HFFc6 (cell line): ENCODE measurements at regions not wholly inside any gene's neighbourhood (a gene's known extent, or its start where the extent isn't known, plus 50 kb on each side); places are given as distances from the start of the nearest gene placed in this dataset.

Source experiments
- DNase-seq: peaks from one replicate; pipeline ENCODE4 v3.0.0-alpha.2; 2018
- H3K27ac Mint-ChIP-seq: 2 replicates; pipeline ENCODE4 v1.8.0; 2020; ENCODE audit warnings: mild to moderate bottlenecking, mixed read lengths
- H3K27me3 Mint-ChIP-seq: 2 replicates; pipeline ENCODE4 v1.8.0; 2021; ENCODE audit warnings: mild to moderate bottlenecking, moderate library complexity, mixed read lengths; ENCODE audit not compliant: insufficient read depth
- H3K36me3 Mint-ChIP-seq: 2 replicates; pipeline ENCODE4 v1.8.0; 2021; ENCODE audit warnings: low read depth, mixed read lengths
- H3K4me1 Mint-ChIP-seq: 2 replicates; pipeline ENCODE4 v1.8.0; 2020; ENCODE audit warnings: low read depth, mixed read lengths
- H3K4me3 Mint-ChIP-seq: 2 replicates; pipeline ENCODE4 v1.8.0; 2020; ENCODE audit warnings: mild to moderate bottlenecking, moderate library complexity, mixed read lengths
- H3K9me3 Mint-ChIP-seq: 2 replicates; pipeline ENCODE4 v1.8.0; 2020; ENCODE audit warnings: mild to moderate bottlenecking, mixed read lengths
- CTCF ChIP-seq: fragments of 200-600 bp; sonication (generic); IDR thresholded peaks from 2 replicates; pipeline ENCODE4 v1.5.0; 2021; ENCODE audit warnings: antibody characterized with exemption, mild to moderate bottlenecking

DNA sequence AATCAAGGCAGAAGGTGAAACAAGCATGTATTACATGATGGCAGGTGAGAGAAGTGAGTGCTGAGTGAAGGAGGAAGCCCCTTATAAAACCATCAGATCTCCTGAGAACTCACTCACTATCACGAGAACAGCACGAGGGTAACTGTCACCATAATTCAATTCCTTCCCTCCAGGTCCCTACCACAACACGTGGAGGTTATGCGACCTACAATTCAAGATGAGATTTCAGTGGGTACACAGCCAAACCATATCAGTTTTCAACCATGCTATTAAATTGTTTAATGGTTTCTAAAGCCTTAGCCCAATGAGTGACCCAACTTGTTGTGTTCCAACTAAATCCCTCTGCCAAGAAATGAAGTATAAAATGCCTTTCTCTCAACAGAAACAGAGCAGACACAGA lies 519.8 kb downstream of the GBA3 start:
- no peak for TF ChIP-seq CTCF
- Mint-ChIP-seq H3K4me3 (no peak overlapping the region), H3K36me3 (no peaks in the 10 kb centered on the region), H3K27ac (no peak overlapping the region), H3K4me1 (no peaks in the 10 kb centered on the region), H3K27me3 (no peaks in the 10 kb centered on the region), H3K9me3 (peaks cover 47% of the 10 kb centered on the region)
- DNase-seq = no peak

DNA sequence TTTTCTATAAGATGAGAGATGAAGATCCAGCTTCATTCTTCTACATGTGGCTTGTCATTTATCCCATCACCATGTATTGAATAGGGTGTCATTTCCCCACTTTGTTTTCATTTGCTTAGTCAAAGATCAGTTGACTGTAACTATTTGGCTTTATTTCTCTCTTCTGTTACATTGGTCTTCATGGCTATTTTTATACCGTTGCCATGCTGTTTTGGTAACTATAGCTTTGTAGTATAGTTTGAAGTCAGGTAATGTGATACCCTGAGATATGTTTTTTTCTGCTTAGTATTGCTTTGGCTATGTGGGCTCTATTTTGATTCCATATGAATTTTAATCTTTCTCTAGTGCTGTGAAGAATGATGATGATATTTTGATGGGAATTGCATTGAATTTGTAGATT lies 514.3 kb downstream of the GBA3 start:
- Mint-ChIP-seq H3K4me3 (no peak overlapping the region), H3K4me1 (no peaks in the 10 kb centered on the region), H3K9me3 (peaks cover 53% of the 10 kb centered on the region), H3K27me3 (no peaks in the 10 kb centered on the region), H3K27ac (no peak overlapping the region), H3K36me3 (no peaks in the 10 kb centered on the region)
- no peak for DNase-seq
- TF ChIP-seq CTCF = no peak

- no peak overlapping the region for H3K27ac Mint-ChIP-seq
- H3K36me3 Mint-ChIP-seq = no peaks in the 10 kb centered on the region
- no peak for DNase-seq
- H3K4me3 Mint-ChIP-seq = no peak overlapping the region
- no peak for TF ChIP-seq CTCF
- no peaks in the 10 kb centered on the region for H3K27me3 Mint-ChIP-seq
- no peaks in the 10 kb centered on the region for H3K4me1 Mint-ChIP-seq
- H3K9me3 Mint-ChIP-seq = peaks cover 68% of the 10 kb centered on the region
Measured at GRCh38 chr4:23202712-23203247, 510.0 kb downstream of the GBA3 start.

- Mint-ChIP-seq H3K4me1 (no peaks in the 10 kb centered on the region), H3K27ac (no peak overlapping the region), H3K4me3 (no peak overlapping the region), H3K36me3 (no peaks in the 10 kb centered on the region), H3K27me3 (no peaks in the 10 kb centered on the region), H3K9me3 (peaks cover 46% of the 10 kb centered on the region)
- no peak for TF ChIP-seq CTCF
- DNase-seq = no peak
Measured at GRCh38 chr4:23194751-23195150, 502.0 kb downstream of the GBA3 start.

DNA sequence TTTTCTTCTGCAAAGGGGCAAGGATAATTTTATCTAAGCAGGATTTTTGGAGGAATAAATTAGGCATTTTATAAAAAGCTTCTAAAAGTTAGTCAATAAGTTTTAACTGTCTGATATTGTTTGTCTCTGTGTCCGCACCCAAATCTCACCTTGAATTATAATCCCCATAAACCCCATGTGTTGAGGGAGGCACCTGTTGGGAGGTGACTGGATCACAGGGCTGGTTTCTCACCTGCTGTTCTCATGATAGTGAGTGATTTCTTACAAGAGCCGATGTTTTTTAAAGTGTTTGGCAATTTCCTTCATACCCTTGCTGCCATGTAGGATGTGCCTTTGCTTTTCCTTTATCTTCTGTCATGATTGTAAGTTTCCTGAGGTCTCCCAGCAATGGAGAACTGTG lies 481.4 kb downstream of the GBA3 start:
- Mint-ChIP-seq H3K4me1 (no peaks in the 10 kb centered on the region), H3K36me3 (0 out of 2 replicates have a peak, but pooled peaks cover 4% of the 10 kb centered on the region), H3K4me3 (no peak overlapping the region), H3K27me3 (no peaks in the 10 kb centered on the region; the same call in 1 of the 2 replicates), H3K27ac (no peak overlapping the region), H3K9me3 (peaks cover 51% of the 10 kb centered on the region)
- TF ChIP-seq CTCF = no peak
- DNase-seq = no peak

GRCh38 chr4:23171976-23172375 lies 479.2 kb downstream of the GBA3 start:
- no peaks in the 10 kb centered on the region; the same call in 1 of the 2 replicates for H3K27me3 Mint-ChIP-seq
- H3K27ac Mint-ChIP-seq = no peak overlapping the region
- H3K4me1 Mint-ChIP-seq = no peaks in the 10 kb centered on the region
- DNase-seq = no peak
- peaks cover 43% of the 10 kb centered on the region for H3K9me3 Mint-ChIP-seq
- no peak for TF ChIP-seq CTCF
- H3K4me3 Mint-ChIP-seq = no peak overlapping the region
- H3K36me3 Mint-ChIP-seq = 0 out of 2 replicates have a peak, but pooled peaks cover 2% of the 10 kb centered on the region
